Endodermal cell (in vitro differentiated cells): ENCODE measurements at regions not wholly inside any gene's neighbourhood (a gene's known extent, or its start where the extent isn't known, plus 50 kb on each side); places are given as distances from the start of the nearest gene placed in this dataset.
"Not testable (repeated sequence)": the region's sequence is repeated elsewhere in the genome, so short reads cannot be mapped to it uniquely, and the experiment has no call there.

ENCODE experiments used
- DNase-seq: peaks from one replicate; pipeline ENCODE4 v3.0.0-alpha.2; 2017
- H3K27ac ChIP-seq: 2 replicates; pipeline ENCODE4 v1.5.1; 2013; ENCODE audit warnings: mild to moderate bottlenecking, low read depth, low read length, moderate library complexity
- H3K27me3 ChIP-seq: 2 replicates; pipeline ENCODE4 v1.6.1; 2013; ENCODE audit warnings: mild to moderate bottlenecking, low read length, moderate library complexity; ENCODE audit not compliant: insufficient read depth, control insufficient read depth, poor library complexity, severe bottlenecking
- H3K36me3 ChIP-seq: 2 replicates; pipeline ENCODE4 v1.7.0; 2013; ENCODE audit warnings: mild to moderate bottlenecking, low read length, moderate library complexity; ENCODE audit not compliant: control insufficient read depth, insufficient read depth
- H3K4me1 ChIP-seq: one replicate; pipeline ENCODE4 v1.7.0; 2013; ENCODE audit warnings: low read length; ENCODE audit not compliant: control insufficient read depth, insufficient read depth
- H3K4me3 ChIP-seq: 2 replicates; pipeline ENCODE4 v1.5.1; 2013; ENCODE audit warnings: mild to moderate bottlenecking, low read length, moderate library complexity
- H3K9ac ChIP-seq: 2 replicates; pipeline ENCODE4 v1.6.1; 2013; ENCODE audit warnings: mild to moderate bottlenecking, low read length, moderate library complexity; ENCODE audit not compliant: poor library complexity, severe bottlenecking; ENCODE audit errors: extremely low read depth
- H3K9me3 ChIP-seq: 2 replicates; pipeline ENCODE4 v1.6.1; 2013; ENCODE audit warnings: mild to moderate bottlenecking, low read length, moderate library complexity; ENCODE audit not compliant: control insufficient read depth
- H3K27ac Mint-ChIP-seq: 2 replicates; pipeline ENCODE4 v1.8.0; 2020; ENCODE audit warnings: mixed read lengths
- H3K27me3 Mint-ChIP-seq: 2 replicates; pipeline ENCODE4 v1.8.0; 2021; ENCODE audit warnings: mild to moderate bottlenecking, mixed read lengths; ENCODE audit not compliant: insufficient read depth
- H3K36me3 Mint-ChIP-seq: 2 replicates; pipeline ENCODE4 v1.8.0; 2020; ENCODE audit warnings: low read depth, mixed read lengths
- H3K4me1 Mint-ChIP-seq: 2 replicates; pipeline ENCODE4 v1.8.0; 2020; ENCODE audit warnings: mixed read lengths
- H3K4me3 Mint-ChIP-seq: 2 replicates; pipeline ENCODE4 v1.8.0; 2020; ENCODE audit warnings: mild to moderate bottlenecking, moderate library complexity, mixed read lengths
- H3K9me3 Mint-ChIP-seq: 2 replicates; pipeline ENCODE4 v1.8.0; 2020; ENCODE audit warnings: mild to moderate bottlenecking, mixed read lengths
- CTCF ChIP-seq: fragments of 200-600 bp; sonication (generic); conservative IDR thresholded peaks from 2 replicates; pipeline ENCODE4 v1.5.0; 2021; ENCODE audit warnings: antibody characterized with exemption, mild to moderate bottlenecking
- WGBS, 2 experiments: methylation state at CpG; one replicate each; pipeline versions ENCODE4 v1.1.5 to v1.1.7; 2013; ENCODE audit warnings: missing lambda C conversion rate in 2 of 2, mixed read lengths in 1 of 2; ENCODE audit not compliant: insufficient coverage in 1 of 2, insufficient read length in 1 of 2; 5-methylcytosine and 5-hydroxymethylcytosine counted together

- WGBS, 2 experiments: no CpG with 5 or more reads among the region's 8 CpGs
Observed at GRCh38 chr9:64370344-64370743, 914.7 kb downstream of the FOXD4L5 start.

GRCh38 chr9:64369644-64370043 is 915.4 kb downstream of the FOXD4L5 start:
- H3K36me3 ChIP-seq, H3K27ac Mint-ChIP-seq, DNase-seq, H3K4me1 ChIP-seq, H3K27me3 ChIP-seq, H3K9me3 Mint-ChIP-seq, H3K36me3 Mint-ChIP-seq, H3K4me3 Mint-ChIP-seq, H3K27ac ChIP-seq, H3K4me1 Mint-ChIP-seq, H3K9me3 ChIP-seq, H3K9ac ChIP-seq, H3K4me3 ChIP-seq: not testable (repeated sequence)
- H3K27me3 Mint-ChIP-seq: peaks cover 11% of the 10 kb centered on the region
- WGBS, 2 experiments: no CpG with 5 or more reads among the region's 31 CpGs

More at GRCh38 chr9:64370344-64370743, 914.7 kb downstream of the FOXD4L5 start:
- not testable (repeated sequence) for H3K36me3 ChIP-seq, H3K9me3 Mint-ChIP-seq, H3K4me1 Mint-ChIP-seq, H3K4me3 ChIP-seq, DNase-seq, H3K27ac ChIP-seq, H3K27me3 ChIP-seq, H3K9me3 ChIP-seq, H3K4me1 ChIP-seq, H3K27ac Mint-ChIP-seq, H3K4me3 Mint-ChIP-seq, H3K36me3 Mint-ChIP-seq, H3K9ac ChIP-seq
- H3K27me3 Mint-ChIP-seq: peaks cover 11% of the 10 kb centered on the region

GRCh38 chr9:64369114-64369513 is 915.9 kb downstream of the FOXD4L5 start:
- not testable (repeated sequence) for H3K4me3 ChIP-seq, H3K9ac ChIP-seq, H3K27me3 ChIP-seq, H3K36me3 Mint-ChIP-seq, H3K9me3 ChIP-seq, H3K27ac Mint-ChIP-seq, H3K4me3 Mint-ChIP-seq, H3K36me3 ChIP-seq, H3K9me3 Mint-ChIP-seq, H3K4me1 Mint-ChIP-seq, H3K27ac ChIP-seq, DNase-seq, H3K4me1 ChIP-seq
- TF ChIP-seq CTCF: peak; percentile 60
- 0% methylated on average over 8 of the region's 44 CpGs; no CpG with 5 or more reads in 1 of the 2 experiments for WGBS, 2 experiments
- H3K27me3 Mint-ChIP-seq: peaks cover 11% of the 10 kb centered on the region

- H3K4me1 Mint-ChIP-seq, H3K27me3 ChIP-seq, DNase-seq, H3K9ac ChIP-seq, H3K4me1 ChIP-seq, H3K9me3 ChIP-seq, H3K36me3 ChIP-seq, H3K36me3 Mint-ChIP-seq, H3K9me3 Mint-ChIP-seq, H3K4me3 ChIP-seq, H3K27ac Mint-ChIP-seq, H3K27ac ChIP-seq: not testable (repeated sequence)
- Mint-ChIP-seq H3K27me3 (peaks cover 11% of the 10 kb centered on the region), H3K4me3 (peak overlapping the region; percentile 36)
- WGBS, 2 experiments: no CpG with 5 or more reads among the region's 16 CpGs
Observed at GRCh38 chr9:64368644-64368942, 916.4 kb downstream of the FOXD4L5 start.

GRCh38 chr9:64367826-64368643 is 917.0 kb downstream of the FOXD4L5 start:
- 40% methylated on average over 1 of the region's 47 CpGs; no CpG with 5 or more reads in 1 of the 2 experiments for WGBS, 2 experiments
- not testable (repeated sequence) for H3K4me3 ChIP-seq

More at GRCh38 chr9:64367826-64368643, 917.0 kb downstream of the FOXD4L5 start:
- not testable (repeated sequence) for H3K36me3 Mint-ChIP-seq, H3K9me3 Mint-ChIP-seq, H3K27me3 ChIP-seq, H3K4me1 Mint-ChIP-seq, H3K4me1 ChIP-seq, H3K36me3 ChIP-seq, H3K9ac ChIP-seq, H3K27ac Mint-ChIP-seq, H3K9me3 ChIP-seq, H3K27ac ChIP-seq
- Mint-ChIP-seq H3K27me3 (peaks cover 11% of the 10 kb centered on the region), H3K4me3 (peak overlapping the region; percentile 36)
- peak; percentile 34 for DNase-seq
